HG03442 (cell line): ENCODE measurements at regions not wholly inside any gene's neighbourhood (a gene's known extent, or its start where the extent isn't known, plus 50 kb on each side); places are given as distances from the start of the nearest gene placed in this dataset.
"Not testable (repeated sequence)": the region's sequence is repeated elsewhere in the genome, so short reads cannot be mapped to it uniquely, and the experiment has no call there.

ENCODE experiments used
- ATAC-seq: cut with Tn5 transposase; IDR thresholded peaks from one replicate; pipeline ENCODE4 v1.9.1; 2021; ENCODE audit warnings: mild to moderate bottlenecking, moderate library complexity; ENCODE audit not compliant: unreplicated experiment

DNA sequence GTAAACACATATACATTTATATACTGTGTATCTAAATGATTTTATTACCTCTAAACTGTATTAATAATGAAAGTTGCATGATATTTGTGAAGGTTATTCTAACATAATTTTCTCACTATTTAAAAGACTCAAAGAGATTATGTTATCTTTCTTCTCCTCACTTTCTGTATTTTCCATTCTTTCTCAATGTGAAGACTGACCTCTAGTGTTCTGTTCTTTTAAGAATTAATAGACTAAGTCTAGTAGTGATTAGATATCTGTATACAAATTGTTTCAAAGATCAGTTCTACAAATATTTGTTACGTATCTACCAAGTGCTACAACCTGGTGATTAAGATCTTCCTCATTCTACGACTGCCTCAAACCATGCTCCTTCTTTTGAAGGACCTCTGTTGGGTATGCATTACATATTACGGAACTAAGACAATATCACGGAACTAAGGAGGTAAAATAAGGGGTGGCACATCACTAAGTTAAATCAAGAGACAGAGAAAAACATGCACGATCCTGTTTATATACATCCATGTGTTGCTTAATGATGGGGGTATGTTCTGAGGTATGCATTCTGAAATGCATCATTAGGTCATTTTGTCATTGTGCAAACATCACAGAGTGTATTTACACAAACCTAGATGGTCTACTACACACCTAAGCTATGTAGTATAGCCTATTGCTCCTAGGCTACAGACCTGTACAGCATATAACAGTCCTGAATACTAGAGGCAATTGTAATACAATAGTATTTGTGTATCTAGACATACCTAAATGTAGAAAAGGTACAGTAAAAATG is 161.5 kb upstream of the KBTBD8 start:
- no peak for ATAC-seq

DNA sequence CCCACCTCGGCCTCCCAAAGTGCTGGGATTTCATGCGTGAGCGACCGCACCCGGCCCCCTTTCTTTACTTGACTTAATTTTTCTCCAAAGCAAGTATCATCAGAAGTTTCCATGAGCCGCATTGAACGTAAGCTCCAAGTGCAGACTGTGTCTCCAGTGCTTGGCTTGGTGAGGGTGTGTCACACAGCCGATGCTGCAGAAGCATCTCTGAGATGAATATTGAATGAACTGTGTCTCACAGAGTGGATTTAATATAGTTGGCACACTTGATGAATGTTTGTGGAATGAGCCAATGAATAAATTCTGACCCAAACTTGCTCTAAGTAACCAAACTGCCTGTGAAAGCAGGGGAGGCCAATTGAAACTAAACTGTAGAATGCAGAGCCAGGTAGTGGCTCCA is 159.4 kb upstream of the KBTBD8 start:
- ATAC-seq: no peak

DNA sequence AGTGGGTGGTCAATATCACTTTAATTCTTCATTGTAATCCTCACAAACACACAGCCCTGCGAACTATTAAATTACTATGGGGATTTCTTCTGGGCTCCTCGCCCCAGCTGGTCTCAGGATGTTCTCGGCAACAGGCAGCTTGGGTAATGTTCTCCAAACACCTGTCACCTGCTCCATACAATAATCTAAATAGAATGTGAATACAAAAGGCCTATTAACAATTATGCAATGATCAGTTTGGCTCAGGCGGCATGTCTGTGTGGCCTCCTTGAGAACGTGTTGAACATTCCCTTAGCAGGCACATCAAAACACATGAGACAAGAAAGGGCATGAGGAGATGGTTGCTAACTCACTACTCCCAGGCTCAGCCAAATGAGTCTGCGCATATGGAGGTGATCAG is 158.6 kb upstream of the KBTBD8 start:
- no peak for ATAC-seq

DNA sequence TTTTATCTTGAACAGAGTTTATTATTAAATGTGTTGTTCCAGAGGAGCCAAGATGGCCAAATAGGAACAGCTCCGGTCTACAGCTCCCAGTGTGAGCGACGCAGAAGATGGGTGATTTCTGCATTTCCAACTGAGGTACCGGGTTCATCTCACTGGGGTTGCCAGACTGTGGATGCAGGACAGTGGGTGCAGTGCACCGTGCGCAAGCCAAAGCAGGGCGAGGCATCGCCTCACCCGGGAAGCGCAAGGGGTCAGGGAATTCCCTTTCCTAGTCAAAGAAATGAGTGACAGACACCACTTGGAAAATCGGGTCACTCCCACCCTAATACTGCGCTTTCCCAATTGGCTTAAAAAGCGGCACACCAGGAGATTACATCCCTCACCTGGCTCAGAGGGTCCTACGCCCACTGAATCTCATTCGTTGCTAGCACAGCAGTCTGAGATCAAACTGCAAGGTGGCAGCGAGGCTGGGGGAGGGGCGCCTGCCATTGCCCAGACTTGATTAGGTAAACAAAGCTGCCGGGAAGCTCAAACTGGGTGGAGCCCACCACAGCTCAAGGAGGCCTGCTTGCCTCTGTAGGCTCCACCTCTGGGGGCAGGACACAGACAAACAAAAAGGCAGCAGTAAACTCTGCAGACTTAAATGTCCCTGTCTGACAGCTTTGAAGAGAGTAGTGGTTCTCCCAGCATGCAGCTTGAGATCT is 155.2 kb upstream of the KBTBD8 start:
- not testable (repeated sequence) for ATAC-seq

DNA sequence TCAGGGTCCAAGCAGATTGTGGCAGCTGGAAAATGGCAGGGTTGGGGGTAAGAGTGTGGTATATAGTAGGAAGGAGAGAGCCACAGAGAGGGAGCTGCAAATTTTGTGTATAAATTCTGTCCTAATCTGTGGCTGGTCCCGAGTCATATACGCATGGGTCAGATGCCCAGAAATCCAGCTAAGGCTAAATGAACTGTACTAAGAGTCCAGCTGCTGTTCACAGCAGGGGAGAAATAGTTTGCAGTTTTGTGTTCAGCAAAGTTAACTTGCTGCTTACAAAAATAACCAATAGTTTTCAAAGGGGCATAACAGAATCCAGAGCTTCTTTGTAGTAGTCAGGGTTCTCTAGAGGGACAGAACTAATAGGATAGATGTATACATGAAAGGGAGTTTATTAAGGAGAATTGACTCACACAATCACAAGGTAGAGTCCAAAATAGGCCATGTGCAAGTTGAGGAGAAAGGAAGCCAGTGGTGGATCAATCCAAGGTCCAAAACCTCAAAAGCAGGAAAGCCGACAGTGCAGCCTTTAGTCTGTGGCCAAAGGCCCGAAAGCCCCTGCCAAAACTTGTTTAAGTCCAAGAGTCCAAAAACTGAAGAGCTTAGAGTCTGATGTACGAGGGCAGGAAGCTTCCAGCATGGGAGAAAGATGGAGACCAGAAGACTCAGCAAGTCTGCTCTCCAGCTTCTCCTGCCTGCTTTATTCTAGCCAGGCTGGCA is 146.1 kb upstream of the KBTBD8 start:
- ATAC-seq: no peak

DNA sequence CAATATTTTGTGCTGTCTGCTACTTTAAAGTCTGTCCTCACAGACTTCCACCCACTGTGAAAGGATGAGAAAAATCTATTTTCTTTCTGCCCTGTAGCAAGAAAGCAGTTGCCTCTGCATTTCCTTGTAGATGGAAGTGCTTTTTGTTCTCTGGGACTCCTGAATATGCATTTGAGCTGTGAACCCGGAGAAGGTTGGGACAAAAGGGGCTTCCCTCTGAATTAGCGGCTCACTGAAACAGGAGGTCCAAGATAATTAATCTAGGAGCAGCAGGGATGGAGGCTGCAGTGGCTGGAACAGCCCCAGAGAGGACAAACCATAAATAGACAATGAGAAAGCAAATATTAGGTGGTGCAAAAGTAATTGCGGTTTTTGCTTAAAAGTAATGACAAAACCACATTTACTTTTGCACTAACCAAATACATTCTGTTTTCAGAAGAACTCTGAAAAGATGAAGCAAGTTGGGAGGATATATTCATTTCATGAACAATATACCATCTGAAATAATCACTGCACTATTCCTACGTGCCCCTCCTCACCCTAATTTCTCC is 143.4 kb upstream of the KBTBD8 start:
- no peak for ATAC-seq

DNA sequence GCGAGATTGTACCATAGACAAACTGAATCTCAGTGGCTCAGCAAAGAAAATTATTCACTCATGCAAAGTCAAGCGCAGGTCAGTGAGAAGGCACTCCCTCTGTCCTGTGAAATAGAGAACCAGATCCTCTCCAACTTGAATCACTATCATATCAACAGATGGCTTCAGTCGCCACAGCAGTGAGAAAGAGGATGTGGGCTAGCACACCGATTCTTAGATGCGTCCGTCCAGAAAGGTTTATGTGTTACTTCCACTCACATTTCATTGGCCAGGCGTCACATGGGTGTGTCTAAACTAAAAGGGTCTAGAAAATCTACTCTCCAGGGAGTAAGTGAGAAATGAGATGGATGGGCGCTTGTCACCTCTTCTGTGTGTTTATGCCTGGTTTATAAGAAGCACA is 141.6 kb upstream of the KBTBD8 start:
- no peak for ATAC-seq

DNA sequence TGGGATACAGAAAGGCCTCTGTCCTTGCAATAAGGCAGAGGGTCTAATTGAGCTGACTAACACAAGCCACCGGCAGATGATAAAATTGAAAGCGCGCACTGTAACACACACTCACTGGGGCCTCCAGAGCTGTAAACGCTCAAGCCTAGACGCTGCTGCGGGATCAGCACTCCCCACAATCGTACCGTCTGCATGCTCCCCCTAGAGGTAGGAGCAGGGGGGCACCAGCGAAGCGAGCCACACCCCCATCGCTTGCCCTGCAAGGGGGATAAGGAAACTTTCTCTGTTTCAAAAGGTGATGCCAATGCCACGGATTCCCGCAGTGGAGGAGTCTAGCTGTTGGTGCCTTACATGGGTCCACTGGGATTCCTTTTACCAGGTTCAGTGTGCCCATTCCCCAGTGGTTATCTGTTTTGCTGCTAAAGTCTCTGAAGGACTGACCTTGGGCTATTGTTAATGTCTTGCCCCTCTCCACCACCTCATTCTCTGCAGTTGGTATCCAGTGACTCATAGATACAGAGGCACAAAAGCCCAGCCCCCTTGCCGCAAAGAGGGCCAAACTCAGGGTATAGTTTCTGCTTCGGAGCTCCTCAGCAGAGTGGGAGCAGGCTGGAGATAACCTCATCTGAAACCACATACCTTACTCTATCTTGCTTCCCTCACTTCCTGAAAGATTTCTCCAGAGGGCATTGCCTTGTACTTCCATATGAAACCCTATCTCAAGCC is 139.3 kb upstream of the KBTBD8 start:
- ATAC-seq: no peak

DNA sequence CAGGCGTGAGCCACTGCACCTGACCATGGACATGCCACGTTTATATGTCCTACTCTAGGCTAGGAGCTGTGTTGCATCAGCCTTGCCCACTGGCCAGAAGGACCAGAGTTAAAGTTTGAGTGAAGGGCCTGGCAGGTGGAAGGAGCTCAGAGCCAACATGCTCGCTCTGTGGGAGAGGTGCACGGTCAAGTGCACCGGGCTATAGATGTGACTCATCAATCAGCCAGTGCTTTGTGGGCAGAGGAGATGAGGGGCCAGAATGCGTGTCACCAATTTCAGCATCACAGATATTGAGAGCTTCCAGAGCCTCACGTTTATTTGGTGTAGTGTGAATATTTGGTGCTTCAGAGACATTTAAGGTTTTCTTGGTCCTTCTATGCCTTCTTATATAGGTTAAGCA is 137.3 kb upstream of the KBTBD8 start:
- ATAC-seq: no peak

DNA sequence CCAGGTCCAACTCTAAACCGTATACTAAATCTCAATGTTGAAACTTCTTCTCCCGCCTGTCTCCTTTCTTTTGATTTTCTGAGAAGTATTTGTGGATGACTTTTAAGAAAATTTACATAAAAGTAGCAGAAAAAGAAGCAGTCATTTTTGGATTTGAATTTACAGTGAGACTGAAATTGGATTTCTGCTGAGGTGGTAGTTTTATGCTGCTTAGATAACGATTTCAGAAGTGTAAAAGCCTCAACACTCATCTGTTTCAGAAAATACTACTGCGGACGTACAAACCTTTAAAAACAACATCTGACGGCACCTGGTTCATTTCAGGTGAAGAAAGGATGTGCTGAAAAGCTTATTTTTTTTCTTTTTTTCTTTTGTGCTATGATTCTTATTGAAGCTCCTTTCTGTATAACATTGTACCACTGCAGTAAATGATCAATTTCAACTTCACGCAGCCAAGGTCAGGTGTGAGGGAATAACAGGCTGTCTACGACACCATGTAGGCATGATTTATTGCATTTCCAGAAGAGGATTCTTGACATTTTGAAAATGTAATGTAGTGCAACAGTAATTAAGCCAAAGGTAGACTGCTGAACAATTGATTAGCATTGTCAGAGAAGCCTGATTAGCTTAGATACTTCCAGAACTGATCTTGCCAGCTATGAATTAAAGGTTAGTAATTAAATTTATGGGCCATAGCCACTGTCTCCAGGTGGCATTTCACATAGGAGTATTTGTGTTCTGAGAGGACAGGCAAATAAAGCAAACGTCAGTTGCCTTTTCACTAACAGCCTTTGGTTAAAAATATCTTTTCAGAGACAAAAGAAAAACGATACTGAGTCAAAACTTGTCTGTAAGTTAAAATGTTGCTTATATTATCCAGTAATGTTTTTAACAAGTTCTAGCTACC is 134.6 kb upstream of the KBTBD8 start:
- ATAC-seq: no peak

DNA sequence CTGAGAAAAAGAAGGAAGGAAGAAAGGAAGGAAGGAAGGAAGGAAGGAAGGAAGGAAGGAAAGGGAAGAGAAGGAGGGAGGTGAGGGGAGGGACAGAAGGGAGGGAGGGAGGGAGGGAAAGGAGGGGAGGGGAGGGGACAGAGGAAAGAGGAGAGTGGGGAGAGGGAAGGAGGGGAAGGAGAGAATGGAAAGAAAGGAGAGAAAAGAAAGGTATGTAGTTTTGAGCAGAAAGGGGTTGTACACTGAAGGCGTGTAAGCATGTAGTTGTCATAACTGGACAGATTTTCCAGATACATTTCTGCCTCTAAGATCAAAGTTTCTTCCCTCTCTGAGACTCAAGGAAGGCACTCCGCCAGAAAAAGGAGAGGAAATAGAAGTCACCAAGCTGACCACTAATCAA is 113.4 kb upstream of the KBTBD8 start:
- no peak for ATAC-seq

DNA sequence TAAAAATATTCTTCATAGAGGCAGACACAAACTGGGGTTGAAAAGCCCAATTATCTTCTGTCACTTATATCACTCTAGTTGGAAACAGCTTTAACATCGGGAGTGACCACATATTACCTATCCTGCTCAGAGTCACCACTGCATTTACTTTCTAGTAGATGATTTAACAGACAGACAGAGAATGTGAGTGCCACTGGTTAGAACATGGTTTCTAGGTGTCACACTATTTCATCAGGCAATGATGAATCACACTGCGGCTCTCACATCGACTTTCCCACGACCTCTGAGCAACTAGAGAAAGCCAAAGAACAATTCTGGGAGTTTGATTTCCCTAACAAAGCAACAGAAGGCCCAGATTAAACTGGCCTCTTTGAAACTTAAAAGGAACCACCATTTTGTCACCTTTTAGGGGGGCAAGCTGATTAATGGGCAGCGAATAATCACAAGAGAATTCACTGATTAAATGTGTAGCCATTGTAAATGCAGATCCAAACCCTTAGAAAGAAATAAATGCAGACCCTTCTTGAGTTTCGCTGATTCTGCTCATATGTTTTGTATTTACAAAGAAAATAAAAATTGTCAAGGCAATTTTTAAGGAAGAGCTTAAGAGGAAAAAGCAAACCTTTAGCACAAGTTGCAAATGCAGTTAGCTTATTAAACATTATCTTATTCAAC is 112.6 kb upstream of the KBTBD8 start:
- no peak for ATAC-seq

DNA sequence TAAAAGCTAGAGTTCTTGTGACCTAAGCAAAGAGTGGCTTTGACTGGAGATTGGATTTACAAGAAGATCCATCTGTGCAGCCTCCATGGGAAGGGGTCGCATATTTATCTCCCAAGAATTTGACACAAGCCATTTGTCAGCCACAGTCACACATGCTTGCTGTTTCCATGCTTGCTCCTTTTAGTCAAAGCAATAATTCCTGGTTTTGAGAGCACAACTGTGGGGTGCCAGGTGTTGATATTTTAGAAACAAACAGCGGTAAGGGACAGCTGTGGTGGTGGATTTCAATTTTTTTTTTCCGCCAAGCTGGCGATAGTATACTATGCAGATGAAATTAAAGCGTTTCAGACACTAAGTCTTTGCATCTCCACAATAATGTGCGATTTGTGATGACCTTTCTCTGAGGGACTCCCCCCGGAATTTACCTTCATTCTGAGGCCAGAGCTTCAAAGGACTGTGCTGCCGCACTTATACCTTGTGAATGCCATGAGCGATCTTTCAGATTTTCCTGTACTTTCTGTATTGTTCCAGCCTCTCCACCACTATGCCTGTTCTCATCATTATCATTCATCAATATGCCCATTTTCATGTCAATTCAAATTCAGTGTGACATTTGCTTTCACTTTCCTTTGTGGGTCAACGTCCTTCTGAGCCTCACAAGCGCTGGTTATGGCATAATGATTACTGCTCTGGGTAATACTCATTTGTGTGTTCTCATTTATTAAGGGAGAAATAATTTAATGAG is 108.2 kb upstream of the KBTBD8 start:
- ATAC-seq: no peak

DNA sequence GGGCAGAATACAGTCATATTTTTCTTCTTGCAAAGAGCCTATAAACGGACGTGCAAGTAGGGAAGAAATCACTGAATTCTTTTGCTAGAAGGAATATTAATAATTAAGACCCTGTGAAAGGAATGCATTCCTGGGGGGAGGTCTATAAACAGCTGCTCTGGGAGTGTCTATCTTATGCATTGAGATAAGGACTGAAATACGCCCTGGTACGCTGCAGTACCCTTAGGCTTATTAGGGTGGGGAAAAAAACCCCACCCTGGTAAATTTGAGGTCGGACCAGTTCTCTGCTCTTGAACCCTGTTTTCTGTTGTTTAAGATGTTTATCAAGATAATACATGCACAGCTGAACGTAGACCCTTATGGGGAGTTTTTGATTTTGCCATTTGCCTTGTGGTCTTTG is 100.0 kb upstream of the KBTBD8 start:
- no peak for ATAC-seq

DNA sequence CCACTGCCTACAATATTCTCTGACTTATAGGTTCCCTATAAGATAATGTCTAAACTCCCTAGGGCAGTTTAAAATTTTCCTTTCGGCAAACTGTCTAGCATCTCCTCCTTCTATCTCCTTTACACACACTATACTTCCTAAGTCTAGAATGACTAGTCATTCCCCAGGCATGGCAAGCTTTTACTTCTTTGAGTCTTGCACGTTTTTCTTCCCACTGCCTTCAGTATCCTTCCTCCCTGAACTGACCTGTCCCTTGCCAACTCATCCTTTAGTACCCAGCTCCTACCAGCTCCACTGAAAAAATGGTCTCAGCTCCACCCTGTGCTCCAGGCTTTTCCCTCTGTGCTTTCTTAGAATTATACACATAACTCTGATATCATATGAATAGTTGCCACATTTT is 93.8 kb upstream of the KBTBD8 start:
- no peak for ATAC-seq

DNA sequence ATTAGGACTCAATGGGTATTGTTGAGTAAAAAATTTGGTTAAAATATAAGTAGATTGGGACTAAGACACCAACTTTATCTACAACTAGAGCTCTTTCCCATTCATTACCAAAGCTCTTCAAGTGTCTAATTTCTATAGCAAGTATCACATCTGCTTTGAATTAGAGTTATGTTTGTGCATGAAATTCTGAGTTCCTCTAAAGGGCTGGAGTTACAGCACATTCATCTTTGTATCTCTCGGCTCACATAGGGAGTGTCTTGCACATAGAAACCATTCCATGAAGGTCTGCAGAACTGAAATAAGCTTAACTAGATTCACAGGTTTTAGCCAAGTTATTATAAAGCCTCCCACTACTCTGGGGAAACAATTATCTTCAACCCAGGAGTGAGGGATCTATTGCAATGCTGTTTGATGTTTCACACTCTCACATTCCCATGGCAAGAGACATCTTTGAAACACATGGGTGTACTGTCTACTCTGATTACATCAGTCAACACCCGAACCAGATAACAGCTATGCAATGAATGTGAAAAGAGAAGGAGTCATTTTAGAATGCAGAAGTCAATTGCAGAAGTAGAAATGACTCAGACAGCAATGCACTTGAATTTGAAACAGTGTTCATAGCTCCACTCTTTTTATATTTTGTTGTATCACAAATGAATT is 93.1 kb upstream of the KBTBD8 start:
- no peak for ATAC-seq

DNA sequence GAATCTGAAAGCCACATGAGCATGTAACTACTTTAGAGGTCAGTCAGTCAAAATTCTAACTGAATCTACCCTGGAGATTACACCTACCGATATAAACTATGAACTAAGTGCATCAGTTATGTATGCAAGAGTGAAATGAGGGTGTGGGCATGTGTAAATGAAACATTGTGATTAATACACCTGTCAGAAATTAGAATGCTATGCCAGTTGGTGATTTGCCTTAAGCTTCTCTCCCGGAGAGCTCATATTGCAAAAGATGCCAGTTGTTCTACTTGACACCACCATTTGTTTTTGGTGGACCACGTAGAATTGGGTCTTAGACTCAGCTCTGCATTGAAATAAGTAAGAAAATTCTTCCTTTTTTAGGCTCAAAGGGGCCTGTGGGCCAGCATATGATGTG is 91.0 kb upstream of the KBTBD8 start:
- no peak for ATAC-seq
